SHP77 (cell line): ENCODE measurements at regions not wholly inside any gene's neighbourhood (a gene's known extent, or its start where the extent isn't known, plus 50 kb on each side); places are given as distances from the start of the nearest gene placed in this dataset.

Experiments
- DNase-seq, 2 experiments: peaks; one replicate each; lab custom pipeline; 2025; lab: John Stamatoyannopoulos, UW

DNA sequence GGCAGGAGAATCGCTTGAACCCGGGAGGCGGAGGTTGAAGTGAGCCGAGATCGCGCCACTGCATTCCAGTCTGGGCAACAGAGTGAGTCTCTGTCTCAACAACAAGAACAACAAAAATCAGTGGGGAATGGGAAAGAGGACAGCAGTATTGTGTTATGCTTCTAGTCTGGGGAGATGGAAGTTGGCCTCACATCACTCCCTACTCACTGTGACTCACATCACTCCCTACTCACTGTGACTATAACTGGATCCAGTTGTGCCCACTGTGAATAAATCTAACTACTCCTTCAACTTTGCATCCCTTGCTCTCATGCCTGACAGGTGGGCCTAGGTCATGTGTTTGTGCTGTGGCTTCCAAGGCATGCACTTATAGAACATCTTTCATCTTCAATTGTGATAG lies 285.4 kb upstream of the USP24 start:
- no peak for DNase-seq

DNA sequence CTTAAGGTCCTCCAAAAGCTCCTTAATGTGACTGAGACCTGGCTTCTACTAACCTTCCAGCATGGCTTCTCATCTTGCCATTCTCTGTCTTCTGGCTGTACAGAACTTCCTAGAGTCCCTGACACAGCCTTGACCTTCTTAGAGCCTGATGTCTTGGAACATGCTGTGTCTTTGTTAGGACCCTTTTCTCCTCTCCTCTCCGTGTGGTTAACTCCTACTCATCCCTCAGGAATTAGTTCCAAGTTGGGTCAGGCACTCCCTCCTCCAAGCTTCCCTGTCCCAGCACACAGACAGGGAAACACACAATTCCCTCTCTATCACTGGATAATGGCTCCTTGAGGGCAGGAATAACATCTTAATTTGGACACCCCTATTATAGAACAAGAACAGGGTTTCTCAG lies 275.4 kb upstream of the USP24 start:
- DNase-seq: no peak

GRCh38 chr1:55484173-55484572 lies 269.0 kb upstream of the USP24 start:
- DNase-seq: no peak

DNA sequence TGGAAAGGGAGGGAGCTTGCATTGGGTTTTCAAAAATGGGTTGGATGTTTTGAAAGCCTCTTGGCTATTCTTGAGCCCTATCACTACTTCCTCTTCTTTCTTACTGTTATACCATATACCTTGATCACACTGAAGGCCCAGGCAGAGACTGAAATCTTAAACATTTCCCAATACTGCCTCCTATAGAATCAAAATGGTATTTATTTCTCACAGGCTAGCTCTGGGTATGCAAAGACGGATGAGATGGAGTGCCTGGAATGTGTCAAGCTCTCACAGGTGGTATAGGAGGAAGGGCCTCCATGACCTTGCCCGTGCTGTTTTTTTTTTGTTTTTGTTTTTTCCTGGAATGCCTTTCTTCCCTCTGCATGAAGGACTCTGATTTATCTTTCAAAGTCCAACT lies 268.4 kb upstream of the USP24 start:
- DNase-seq: no peak

DNA sequence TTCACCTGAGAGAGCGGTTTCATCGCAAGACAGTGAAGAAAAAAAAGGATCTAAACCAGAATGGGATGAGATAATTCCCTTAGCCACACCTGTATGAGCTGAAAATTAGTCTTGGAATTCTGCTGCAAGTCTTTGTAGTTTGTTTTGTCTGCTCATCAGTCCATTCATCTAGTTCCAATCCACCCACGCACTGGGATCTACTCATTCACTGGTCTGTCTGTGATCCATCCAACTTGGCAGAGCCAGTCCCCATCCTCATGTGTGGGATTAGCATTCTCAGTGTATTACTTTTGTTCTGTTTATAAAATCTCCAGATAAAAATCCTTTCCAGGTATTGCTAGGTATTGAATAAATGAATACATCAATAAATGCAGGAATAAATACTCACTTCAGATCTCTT lies 266.5 kb upstream of the USP24 start:
- no peak for DNase-seq

DNA sequence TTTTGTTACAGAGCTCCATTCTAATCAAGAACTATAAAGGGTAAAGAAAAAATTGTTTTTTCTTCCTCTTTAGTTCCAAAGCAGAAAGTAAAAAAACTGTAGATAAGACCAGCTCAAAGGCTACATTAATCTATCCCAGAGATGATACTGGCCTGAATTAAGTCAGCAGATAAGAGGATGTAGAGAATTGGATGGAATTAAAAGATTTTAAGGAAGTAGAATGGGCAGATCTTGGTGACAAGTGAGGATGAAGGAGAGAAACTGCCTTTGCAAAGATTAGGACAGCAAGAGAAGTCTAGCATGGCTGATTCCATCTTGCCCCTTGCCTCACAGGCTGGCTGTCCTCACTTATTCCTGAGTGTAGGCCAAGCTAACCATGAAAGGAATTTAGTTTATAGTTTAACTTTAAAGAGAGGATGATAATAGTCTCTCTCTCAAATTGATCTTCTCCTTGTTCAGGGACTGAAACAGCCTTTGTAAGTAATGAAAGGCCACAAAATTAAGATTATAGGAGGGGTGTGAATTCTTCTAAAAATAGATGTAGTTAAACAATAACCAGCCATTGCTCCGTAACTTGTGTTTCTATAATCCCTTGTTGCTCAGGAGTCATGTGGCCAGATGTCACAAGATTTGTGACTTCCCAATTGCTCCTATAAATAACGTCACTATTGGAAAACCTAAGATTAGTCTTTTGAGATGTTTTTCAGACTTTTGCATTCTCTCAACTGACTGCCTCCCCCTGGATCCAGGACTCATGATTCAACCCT lies 265.0 kb upstream of the USP24 start:
- no peak for DNase-seq

DNA sequence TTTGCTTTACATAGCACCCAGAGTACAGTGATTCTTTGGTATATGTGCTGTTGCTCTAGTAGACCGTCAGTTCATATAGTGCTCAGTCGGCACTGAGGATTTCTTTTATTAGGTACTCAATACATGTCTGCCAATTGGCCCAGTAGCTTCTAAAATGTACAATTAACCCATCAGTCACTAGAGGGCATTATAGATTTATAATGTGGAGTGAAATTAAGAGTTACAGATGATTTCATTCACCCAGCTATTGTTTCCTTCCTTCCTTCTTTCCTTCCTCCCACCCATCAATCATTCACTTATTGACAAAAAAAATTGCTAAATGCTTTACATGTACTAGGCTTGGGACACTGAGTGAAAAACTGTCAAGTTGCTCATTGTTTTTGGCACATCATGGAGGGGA lies 263.6 kb upstream of the USP24 start:
- DNase-seq: peak in 1 of 2 experiments; percentile 13

DNA sequence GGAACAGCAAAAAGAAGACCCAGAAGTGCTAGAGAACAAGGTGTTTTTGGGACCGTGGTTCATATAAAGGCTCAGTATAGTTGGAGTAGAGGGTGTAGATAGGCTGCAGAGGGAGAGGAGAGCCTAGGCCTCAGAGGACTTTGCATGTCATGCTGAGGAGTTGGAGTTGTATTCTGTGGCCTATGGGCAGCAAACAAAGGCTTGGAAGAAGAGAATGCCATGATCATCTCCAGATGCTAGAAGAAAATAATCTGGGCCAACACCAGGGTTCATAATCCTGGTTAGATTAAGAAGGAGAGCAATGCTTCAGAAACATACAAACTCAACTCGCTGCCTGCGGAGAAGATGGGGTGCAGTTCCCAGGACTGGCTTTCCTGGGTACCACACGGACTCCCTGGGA lies 262.8 kb upstream of the USP24 start:
- no peak for DNase-seq

GRCh38 chr1:55476445-55477015 lies 261.4 kb upstream of the USP24 start:
- no peak for DNase-seq

- DNase-seq: no peak
Observed at GRCh38 chr1:55474168-55474786, 259.1 kb upstream of the USP24 start.

DNA sequence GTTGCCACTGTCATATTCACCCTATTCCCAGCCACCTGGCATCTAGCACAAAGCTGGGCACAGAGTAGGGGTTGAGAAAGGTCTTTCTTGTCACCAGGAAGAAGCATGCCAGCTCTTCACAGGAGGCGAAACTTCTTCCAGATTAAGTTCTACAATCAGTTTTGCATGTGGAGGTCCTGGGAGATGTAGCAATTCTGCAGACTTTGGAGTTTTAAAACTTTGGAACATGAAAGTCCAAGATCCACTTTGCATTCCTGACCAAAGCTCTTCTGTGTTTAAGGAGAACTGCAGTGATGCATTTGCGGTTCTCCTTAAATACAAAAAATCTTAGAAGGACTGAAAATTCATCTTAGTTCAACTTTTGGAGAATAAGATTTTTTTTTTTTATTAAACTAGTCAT lies 258.5 kb upstream of the USP24 start:
- DNase-seq: no peak

DNA sequence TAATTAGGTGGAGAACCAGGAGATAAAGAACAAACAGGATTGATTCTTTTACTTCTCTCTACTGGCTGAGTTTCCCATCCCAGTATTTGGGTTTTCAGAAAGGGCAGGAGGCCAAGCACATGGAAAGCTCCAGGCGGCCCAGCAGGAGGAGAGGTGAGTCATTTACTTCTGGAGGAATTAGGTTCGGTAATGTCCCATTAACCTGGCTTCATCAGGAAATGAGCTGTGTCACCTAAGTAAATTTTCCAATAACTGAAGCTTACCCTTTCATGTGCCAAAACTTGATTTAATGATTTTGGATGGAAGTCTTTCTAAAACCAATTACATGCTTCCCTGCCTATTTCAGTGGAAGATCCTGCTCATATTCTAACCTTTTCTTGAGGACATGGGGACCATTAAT lies 257.6 kb upstream of the USP24 start:
- no peak for DNase-seq

DNA sequence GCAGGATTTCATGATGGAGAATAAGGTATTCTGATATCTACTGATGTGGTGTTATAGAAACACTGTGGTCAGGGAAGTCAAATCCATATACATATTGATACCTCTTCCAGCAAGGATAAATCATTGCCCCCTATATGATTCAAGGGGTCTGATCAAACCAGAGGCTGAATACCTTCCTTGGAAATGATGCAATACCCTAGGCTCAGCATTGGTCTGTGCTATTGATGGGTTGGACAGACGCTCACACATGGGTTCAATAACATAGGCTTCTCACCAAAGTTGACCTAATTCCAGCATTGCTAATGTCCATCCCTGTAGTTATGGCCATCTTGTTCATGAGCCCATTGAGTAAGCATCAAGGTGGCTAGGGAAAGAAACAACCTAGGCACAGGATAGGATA lies 257.0 kb upstream of the USP24 start:
- DNase-seq: no peak

GRCh38 chr1:55468142-55468795 lies 253.1 kb upstream of the USP24 start:
- no peak for DNase-seq

DNA sequence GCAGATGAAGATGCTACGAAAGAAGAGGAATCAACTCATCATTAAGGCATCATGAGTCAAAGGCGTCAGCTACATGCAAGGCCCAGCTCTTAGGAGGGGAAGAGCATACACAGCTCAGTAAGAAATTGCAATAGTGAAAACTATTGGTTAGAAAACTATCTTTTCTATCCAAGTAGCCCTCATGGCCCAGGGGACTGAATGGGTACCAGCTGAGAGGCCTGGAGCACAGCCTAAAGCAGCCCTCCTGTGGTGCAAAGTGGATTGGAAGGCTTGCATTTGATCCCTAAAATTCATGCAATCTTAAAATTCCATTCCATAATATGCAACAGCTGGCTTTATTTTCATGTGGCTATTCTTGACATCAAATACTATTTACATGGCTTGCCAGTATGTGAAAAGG lies 251.8 kb upstream of the USP24 start:
- no peak for DNase-seq

- no peak for DNase-seq
Observed at GRCh38 chr1:55466373-55466772, 251.2 kb upstream of the USP24 start.

DNA sequence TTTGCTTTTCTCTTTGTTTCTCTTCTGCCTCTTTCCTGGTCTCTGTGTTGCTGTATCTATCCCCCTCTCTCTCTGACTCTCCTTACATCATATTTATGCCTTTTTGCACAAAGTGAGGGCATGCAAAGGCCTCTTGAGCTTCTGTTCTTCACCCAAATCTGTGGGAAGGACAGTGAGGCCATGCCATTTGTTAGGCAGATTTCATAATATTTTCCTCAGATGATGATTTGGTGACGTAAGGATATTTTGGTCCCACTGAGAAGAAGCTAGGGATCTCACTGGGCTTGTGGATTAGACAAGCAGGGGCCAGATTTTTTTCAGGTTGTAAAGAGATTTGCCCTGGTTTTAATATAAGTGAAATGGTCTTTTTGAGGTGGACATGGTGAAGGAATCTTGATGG lies 249.4 kb upstream of the USP24 start:
- no peak for DNase-seq

DNA sequence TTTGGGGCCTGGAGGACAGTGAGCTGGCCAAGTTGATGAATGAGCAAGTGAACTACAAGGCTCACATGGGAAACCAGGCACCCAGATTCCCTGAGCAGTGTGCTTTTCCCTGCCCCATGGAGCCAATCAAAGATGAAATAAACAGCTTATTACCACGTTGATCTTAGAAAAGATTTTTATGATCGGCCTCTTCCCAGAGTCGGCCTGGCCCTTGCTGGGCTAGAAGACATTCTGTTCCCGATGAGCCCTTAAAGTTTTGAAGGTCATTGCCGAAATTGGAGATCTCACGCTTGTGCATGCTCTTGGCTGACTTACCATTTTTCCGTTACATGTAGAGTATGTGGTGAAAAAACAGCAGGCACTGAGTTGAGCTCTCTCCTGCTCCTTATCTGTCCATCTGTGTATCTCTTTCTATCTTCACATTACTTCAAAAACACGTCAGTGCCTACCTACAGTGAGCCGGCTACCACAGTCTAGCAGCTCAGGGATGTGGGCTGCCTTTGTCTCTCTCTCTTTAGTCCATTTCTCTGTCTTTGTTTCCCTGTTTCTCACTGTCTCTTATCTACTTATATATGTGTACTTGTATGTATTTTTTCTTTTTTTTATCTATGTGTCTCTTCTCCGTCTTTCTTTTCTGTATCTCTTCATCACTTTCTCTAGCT lies 248.8 kb upstream of the USP24 start:
- no peak for DNase-seq

DNA sequence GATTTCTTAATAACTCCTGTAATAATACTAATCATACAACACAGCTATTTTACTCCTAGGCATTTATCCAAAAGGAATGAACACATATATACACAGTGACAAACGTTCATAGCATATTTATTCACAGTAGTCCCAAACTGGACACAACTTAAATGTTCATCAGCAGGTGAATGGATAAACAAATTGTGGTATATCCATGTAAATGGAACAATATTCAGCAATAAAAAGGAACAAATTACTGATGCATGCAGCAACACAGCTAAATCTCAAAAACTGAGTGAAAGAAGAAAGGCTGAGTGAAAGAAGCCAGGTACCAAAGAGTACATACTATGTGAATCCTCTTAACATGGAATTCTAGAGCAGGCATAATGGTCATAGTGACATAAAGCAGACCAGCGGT lies 242.7 kb upstream of the USP24 start:
- no peak for DNase-seq

- no peak for DNase-seq
Observed at GRCh38 chr1:55456971-55457370, 241.8 kb upstream of the USP24 start.

DNA sequence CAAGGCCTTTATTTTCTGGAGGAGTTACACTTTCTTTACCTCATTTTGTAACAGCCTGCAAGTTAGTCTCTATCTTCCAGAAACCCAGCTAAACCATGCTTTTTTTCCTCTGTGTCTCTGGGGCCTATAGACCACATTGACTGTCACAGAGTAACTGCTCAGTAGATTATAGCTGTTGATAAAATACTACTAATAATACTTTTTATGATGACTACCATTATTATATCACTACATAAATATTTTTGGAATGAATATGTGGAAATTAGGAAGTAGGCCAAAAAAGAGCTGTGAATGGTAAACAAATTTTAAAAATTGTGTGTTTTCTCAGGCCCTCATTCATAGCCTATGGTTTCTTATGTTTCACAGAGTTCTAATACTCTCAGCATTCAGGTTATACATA lies 233.1 kb upstream of the USP24 start:
- no peak for DNase-seq

DNA sequence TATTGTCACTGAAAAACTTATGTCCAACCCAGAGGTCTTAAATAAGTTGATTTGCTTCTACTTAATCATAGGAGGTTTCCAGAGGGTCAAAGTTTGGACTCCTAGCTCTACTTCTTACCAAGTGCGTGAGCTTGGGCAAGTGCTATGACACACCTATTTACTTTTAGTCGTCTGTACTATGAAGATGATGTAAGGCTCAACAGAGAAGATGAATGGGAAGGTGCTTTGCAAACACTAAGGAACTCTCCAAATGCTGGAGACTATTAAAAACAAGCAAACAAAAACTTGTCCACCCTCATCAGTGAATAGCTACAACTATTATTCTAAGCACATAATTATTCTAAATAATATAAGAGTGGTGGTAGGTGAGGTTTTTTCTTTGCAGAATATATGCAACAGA lies 232.3 kb upstream of the USP24 start:
- no peak for DNase-seq

- no peak for DNase-seq
Observed at GRCh38 chr1:55446351-55446750, 231.2 kb upstream of the USP24 start.
